ENCODE measurements at regions not wholly inside any gene's neighbourhood (a gene's known extent, or its start where the extent isn't known, plus 50 kb on each side); places are given as distances from the start of the nearest gene placed in this dataset.
"Not testable (repeated sequence)": the region's sequence is repeated elsewhere in the genome, so short reads cannot be mapped to it uniquely, and the experiment has no call there.

GRCh38 chr7:56697058-56697457 lies 435.2 kb downstream of the ZNF479 start:
- not testable (repeated sequence) for DNase-seq (ENCODE audit: low spot score)

GRCh38 chr7:56686276-56686859 lies 445.9 kb downstream of the ZNF479 start:
- no peak for DNase-seq (ENCODE audit: low spot score)

- DNase-seq (ENCODE audit: low spot score) = no peak
These were observed 493.0 kb downstream of the ZNF479 start for GRCh38 chr7:56639173-56639746.

- no peak for DNase-seq (ENCODE audit: low spot score)
These were observed 493.7 kb upstream of the NUPR2 start for GRCh38 chr7:56609852-56610355.

GRCh38 chr7:56605146-56605545 lies 488.9 kb upstream of the NUPR2 start:
- DNase-seq (ENCODE audit: low spot score) = no peak

- DNase-seq (ENCODE audit: low spot score) = no peak
These were observed 462.4 kb upstream of the NUPR2 start for GRCh38 chr7:56578612-56579011.

GRCh38 chr7:56570968-56571367 lies 454.8 kb upstream of the NUPR2 start:
- DNase-seq (ENCODE audit: low spot score) = no peak

- no peak for DNase-seq (ENCODE audit: low spot score)
These were observed 422.6 kb upstream of the NUPR2 start for GRCh38 chr7:56538541-56539429.

- DNase-seq (ENCODE audit: low spot score) = no peak
These were observed 421.7 kb upstream of the NUPR2 start for GRCh38 chr7:56537952-56538351.

GRCh38 chr7:56537477-56537876 lies 421.3 kb upstream of the NUPR2 start:
- DNase-seq (ENCODE audit: low spot score) = no peak

GRCh38 chr7:56495165-56495564 lies 378.9 kb upstream of the NUPR2 start:
- DNase-seq (ENCODE audit: low spot score) = no peak

- no peak for DNase-seq (ENCODE audit: low spot score)
These were observed 377.7 kb upstream of the NUPR2 start for GRCh38 chr7:56493704-56494450.

- DNase-seq (ENCODE audit: low spot score) = no peak
These were observed 377.0 kb upstream of the NUPR2 start for GRCh38 chr7:56493196-56493595.

- DNase-seq (ENCODE audit: low spot score) = no peak
These were observed 375.6 kb upstream of the NUPR2 start for GRCh38 chr7:56491636-56492425.

- DNase-seq (ENCODE audit: low spot score) = no peak
These were observed 367.8 kb upstream of the NUPR2 start for GRCh38 chr7:56483861-56484550.

GRCh38 chr7:56483153-56483552 lies 366.9 kb upstream of the NUPR2 start:
- DNase-seq (ENCODE audit: low spot score) = no peak

- DNase-seq (ENCODE audit: low spot score) = no peak
These were observed 363.5 kb upstream of the NUPR2 start for GRCh38 chr7:56479748-56480147.

- DNase-seq (ENCODE audit: low spot score) = no peak
These were observed 362.9 kb upstream of the NUPR2 start for GRCh38 chr7:56479136-56479535.

GRCh38 chr7:56474271-56474670 lies 358.1 kb upstream of the NUPR2 start:
- DNase-seq (ENCODE audit: low spot score) = no peak

- DNase-seq (ENCODE audit: low spot score) = no peak
These were observed 355.6 kb upstream of the NUPR2 start for GRCh38 chr7:56471811-56472210.
